ENCODE measurements at regions not wholly inside any gene's neighbourhood (a gene's known extent, or its start where the extent isn't known, plus 50 kb on each side); places are given as distances from the start of the nearest gene placed in this dataset.
"Not testable (repeated sequence)": the region's sequence is repeated elsewhere in the genome, so short reads cannot be mapped to it uniquely, and the experiment has no call there.

- H3K27ac ChIP-seq: no peak overlapping the region
- TF ChIP-seq CTCF (IDR thresholded peaks at IDR 0.05): no peak
- no peak for TF ChIP-seq ZFX (IDR thresholded peaks at IDR 0.05; ENCODE audit: borderline replicate concordance)
Observed at GRCh38 chr9:88898039-88898720, 93.1 kb upstream of the S1PR3 start.

GRCh38 chr9:88905506-88905905 lies 85.8 kb upstream of the S1PR3 start:
- no peak overlapping the region for H3K27ac ChIP-seq
- no peak for TF ChIP-seq CTCF (IDR thresholded peaks at IDR 0.05)
- TF ChIP-seq ZFX (IDR thresholded peaks at IDR 0.05; ENCODE audit: borderline replicate concordance): no peak

DNA sequence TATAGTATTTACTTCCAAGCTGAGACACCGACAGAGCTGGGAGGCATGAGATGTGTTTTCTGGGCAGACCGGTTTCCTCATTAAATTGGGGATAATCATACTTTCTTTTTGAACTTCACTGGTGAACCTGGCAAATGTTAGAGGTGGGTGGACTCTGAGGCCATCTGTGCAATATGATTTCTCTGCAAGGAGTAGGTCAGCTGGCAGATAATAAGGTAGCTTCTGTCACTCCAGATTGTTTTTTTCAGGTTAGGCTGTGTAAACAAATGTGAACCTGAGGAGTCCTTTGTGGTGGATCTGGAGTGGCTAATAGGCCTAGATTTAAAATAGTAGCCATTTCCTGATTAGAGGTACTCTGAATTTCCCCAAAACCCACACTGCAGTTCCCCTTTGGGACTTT lies 75.4 kb upstream of the S1PR3 start:
- no peak overlapping the region for H3K27ac ChIP-seq
- TF ChIP-seq CTCF (IDR thresholded peaks at IDR 0.05) (no peak), ZFX (IDR thresholded peaks at IDR 0.05; ENCODE audit: borderline replicate concordance) (no peak)

DNA sequence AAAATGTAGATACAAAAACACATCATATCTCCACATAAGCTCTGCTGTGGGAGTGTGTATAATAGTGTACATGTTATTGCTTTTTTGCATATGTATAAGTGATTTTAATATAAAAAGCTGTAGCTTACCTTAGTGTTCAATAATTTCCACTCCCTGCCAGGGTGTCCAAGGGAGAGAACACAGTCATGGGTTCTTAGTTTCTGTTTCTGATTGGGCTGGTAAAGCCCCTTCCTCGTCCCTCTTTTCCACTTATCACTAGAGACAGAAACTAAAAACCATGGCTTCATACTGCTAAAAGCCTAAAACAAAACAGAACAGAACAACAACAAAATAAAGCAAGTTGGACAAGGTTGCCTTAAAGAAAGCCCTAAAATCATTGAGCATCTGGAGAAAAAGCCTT lies 74.4 kb upstream of the S1PR3 start:
- H3K27ac ChIP-seq: no peak overlapping the region
- TF ChIP-seq ZFX (IDR thresholded peaks at IDR 0.05; ENCODE audit: borderline replicate concordance) (no peak), CTCF (IDR thresholded peaks at IDR 0.05) (no peak)

DNA sequence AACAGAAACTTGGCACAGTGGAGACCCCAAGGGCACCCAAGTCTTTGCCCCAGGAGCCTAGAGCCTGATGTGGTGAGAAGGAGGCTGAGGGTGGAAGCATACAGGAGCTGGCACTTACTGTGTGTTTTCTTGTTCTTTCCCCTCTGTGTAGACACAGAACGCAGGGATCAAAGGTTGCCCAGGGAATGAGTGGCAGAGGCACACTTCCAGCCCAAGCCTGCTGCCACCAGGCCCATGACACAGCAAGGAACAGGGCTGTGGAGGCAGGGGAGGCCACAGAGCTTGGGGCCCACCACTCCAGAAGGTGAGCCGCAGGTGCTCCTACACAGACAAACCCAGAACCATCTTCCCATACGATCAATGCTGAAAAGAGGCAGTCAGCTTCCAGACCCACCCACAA lies 73.9 kb upstream of the S1PR3 start:
- TF ChIP-seq ZFX (IDR thresholded peaks at IDR 0.05; ENCODE audit: borderline replicate concordance) (no peak), CTCF (IDR thresholded peaks at IDR 0.05) (no peak)
- no peak overlapping the region for H3K27ac ChIP-seq

DNA sequence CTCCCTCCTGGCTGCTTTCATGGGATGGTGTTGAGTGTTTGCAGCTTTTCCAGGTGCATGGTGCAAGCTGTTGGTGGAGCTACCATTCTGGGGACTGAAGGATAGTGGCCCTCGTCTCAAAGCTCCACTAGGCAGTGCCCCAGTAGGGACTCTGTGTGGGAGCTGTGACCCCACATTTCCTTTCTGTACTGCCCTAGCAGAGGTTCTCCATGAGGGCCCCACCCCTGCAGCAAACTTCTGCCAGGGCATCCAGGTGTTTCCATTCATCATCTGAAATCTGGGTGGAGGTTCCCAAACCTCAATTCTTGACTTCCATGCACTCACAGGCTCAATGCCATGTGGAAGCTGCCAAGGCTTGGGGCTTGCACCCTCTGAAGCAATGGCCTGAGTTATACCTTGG lies 72.7 kb upstream of the S1PR3 start:
- H3K27ac ChIP-seq: not testable (repeated sequence)

DNA sequence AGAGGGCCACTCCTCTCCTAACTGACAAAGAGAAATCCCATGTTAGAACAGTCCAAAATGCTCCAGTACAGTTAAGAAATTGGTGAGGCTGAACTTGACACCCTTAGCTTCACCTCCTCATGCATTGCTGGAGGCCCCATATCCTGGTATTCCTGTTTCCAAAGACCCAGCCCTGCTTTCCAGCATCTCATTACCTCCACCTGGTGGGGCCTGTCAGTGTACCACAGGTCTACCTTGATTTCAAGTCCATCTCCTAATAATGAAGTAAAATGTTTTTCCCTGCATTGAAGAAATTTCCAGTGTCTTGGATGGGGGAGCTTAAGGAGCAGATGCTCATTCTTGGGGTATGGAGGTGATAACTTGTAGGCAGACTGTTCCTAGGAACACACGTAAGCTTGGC lies 70.6 kb upstream of the S1PR3 start:
- TF ChIP-seq ZFX (IDR thresholded peaks at IDR 0.05; ENCODE audit: borderline replicate concordance) (no peak), CTCF (IDR thresholded peaks at IDR 0.05) (no peak)
- no peak overlapping the region for H3K27ac ChIP-seq

GRCh38 chr9:88922091-88922490 lies 69.2 kb upstream of the S1PR3 start:
- H3K27ac ChIP-seq: no peak overlapping the region
- TF ChIP-seq CTCF (IDR thresholded peaks at IDR 0.05): no peak
- TF ChIP-seq ZFX (IDR thresholded peaks at IDR 0.05; ENCODE audit: borderline replicate concordance): no peak

Data from 22Rv1 (cell line).